Omental fat pad (tissue), 3 donors: ENCODE measurements at regions not wholly inside any gene's neighbourhood (a gene's known extent, or its start where the extent isn't known, plus 50 kb on each side); places are given as distances from the start of the nearest gene placed in this dataset.

Experiments
- ATAC-seq: fragments of 150-250 bp; one replicate; pipeline ENCODE4 v1.9.1; 2016; ENCODE audit warnings: mild to moderate bottlenecking, moderate library complexity; ENCODE audit not compliant: low FRiP score
- DNase-seq: peaks from one replicate; pipeline ENCODE4 v3.0.0-alpha.2; 2019; ENCODE audit warnings: low spot score
- TF ChIP-seq, protein P1 (sequence below), 3 donors: fragments of 450-650 bp; IDR thresholded peaks; one replicate each; pipeline ENCODE4 v1.5.1; 2016 to 2017; ENCODE audit warnings: antibody characterized with exemption in 3 of 3, mild to moderate bottlenecking in 3 of 3, moderate library complexity in 2 of 3

GRCh38 chr7:51665045-51665780 lies 348.6 kb upstream of the COBL start:
- no peak for ATAC-seq
- TF ChIP-seq, protein P1, sequence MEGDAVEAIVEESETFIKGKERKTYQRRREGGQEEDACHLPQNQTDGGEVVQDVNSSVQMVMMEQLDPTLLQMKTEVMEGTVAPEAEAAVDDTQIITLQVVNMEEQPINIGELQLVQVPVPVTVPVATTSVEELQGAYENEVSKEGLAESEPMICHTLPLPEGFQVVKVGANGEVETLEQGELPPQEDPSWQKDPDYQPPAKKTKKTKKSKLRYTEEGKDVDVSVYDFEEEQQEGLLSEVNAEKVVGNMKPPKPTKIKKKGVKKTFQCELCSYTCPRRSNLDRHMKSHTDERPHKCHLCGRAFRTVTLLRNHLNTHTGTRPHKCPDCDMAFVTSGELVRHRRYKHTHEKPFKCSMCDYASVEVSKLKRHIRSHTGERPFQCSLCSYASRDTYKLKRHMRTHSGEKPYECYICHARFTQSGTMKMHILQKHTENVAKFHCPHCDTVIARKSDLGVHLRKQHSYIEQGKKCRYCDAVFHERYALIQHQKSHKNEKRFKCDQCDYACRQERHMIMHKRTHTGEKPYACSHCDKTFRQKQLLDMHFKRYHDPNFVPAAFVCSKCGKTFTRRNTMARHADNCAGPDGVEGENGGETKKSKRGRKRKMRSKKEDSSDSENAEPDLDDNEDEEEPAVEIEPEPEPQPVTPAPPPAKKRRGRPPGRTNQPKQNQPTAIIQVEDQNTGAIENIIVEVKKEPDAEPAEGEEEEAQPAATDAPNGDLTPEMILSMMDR (IDR thresholded peaks at IDR 0.05): no peak

DNA sequence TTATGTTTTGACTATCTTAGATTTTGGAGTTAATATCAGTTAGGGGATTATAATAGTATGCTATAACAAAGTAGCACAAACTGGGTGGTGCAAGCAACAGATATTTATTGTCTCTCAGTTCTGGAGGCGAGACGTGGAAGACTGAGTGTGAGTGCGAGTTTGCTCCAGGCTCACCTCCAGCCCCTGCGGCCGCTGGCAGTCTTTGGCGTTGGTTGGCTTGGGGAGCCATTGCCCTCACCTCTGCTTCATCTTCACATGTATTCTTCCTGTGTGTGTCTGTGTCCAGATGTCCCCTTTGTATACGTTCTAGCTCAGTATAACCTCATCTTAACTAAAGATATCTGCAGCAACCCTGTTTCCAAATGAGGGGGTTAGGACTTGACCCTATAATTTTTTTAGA lies 343.9 kb upstream of the COBL start:
- TF ChIP-seq, protein P1 (IDR thresholded peaks at IDR 0.05): no peak
- DNase-seq: no peak
- ATAC-seq: no peak

More at GRCh38 chr7:51665045-51665780, 348.6 kb upstream of the COBL start:
- DNase-seq: no peak

DNA sequence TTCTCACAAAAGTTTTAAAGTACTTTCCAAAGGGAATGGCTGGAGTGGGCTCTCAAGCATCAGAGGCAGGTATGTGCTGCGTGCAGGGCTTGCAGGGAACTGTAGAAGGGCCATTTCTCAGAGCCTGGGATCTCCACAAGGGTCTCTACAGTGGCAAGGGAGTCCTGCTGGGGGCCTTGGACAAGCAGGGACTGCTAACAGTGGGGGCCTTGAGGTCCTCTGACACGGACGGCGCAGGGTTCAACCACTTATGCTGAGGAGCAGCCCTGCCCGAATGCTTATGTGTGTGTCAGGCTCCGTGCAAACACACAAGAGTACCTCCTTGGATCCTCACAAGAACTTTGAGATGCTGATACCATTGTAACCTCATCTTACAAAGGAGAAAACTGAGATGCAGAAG lies 342.1 kb upstream of the COBL start:
- TF ChIP-seq, protein P1 (IDR thresholded peaks at IDR 0.05): no peak
- DNase-seq (no peak), ATAC-seq (no peak)

GRCh38 chr7:51647931-51648351 lies 331.3 kb upstream of the COBL start:
- DNase-seq (no peak), ATAC-seq (no peak)
- TF ChIP-seq, protein P1 (IDR thresholded peaks at IDR 0.05): no peak

- no peak for DNase-seq
- TF ChIP-seq, protein P1 (IDR thresholded peaks at IDR 0.05): no peak
- ATAC-seq: no peak
Observed at GRCh38 chr7:51647486-51647885, 330.9 kb upstream of the COBL start.

DNA sequence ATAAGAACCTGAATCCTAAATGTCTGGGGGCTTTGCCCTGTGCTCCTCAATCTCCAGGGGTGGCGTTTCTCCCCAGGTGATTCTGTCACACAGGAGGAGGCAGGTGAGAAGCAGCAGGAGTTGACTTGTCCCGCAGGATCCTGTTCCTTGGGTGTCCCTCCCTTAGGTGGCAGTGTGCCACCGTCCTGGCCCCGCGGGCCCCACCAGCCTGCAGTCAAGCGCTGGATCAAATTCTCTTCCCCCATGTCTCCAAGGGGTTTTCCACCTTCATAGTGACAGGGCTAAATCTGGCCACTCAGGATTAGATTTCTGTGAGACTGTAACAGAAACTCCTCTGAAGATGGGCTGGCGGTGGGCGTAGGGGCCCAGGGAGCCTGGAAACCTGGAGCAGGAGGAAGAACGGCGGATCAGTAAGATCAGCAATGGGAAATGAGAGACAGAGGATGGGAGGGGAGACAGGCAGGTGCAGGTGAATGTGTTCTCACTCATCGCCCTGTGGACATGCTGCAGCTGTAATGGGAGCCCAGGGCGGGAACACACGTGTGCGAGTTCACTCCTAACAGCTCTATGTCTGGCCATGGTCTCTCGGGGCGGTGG lies 329.2 kb upstream of the COBL start:
- TF ChIP-seq, protein P1 (IDR thresholded peaks at IDR 0.05): no peak
- DNase-seq (no peak), ATAC-seq (no peak)

- ATAC-seq (no peak), DNase-seq (no peak)
- TF ChIP-seq, protein P1 (IDR thresholded peaks at IDR 0.05): no peak
Observed at GRCh38 chr7:51645255-51645654, 328.6 kb upstream of the COBL start.
